Prostate gland (tissue), 2 donors: ENCODE measurements at regions not wholly inside any gene's neighbourhood (a gene's known extent, or its start where the extent isn't known, plus 50 kb on each side); places are given as distances from the start of the nearest gene placed in this dataset.

Experiments
- POLR2AphosphoS5 ChIP-seq: sonication (generic); formaldehyde crosslinking; IDR thresholded peaks from one replicate; pipeline ENCODE4 v1.6.1; 2017; ENCODE audit warnings: antibody characterized with exemption
- TF ChIP-seq, protein P1 (sequence below), 4 experiments: fragments of 200-600 bp in 2 of 4; fragments of 450-650 bp in 2 of 4; sonication (generic) in 2 of 4; IDR thresholded peaks; 1 replicate in 3 of 4; 2 replicates in 1 of 4; pipeline ENCODE4 v1.5.1; 2016 to 2019; ENCODE audit warnings: antibody characterized with exemption in 4 of 4, mild to moderate bottlenecking in 2 of 4, moderate library complexity in 2 of 4

DNA sequence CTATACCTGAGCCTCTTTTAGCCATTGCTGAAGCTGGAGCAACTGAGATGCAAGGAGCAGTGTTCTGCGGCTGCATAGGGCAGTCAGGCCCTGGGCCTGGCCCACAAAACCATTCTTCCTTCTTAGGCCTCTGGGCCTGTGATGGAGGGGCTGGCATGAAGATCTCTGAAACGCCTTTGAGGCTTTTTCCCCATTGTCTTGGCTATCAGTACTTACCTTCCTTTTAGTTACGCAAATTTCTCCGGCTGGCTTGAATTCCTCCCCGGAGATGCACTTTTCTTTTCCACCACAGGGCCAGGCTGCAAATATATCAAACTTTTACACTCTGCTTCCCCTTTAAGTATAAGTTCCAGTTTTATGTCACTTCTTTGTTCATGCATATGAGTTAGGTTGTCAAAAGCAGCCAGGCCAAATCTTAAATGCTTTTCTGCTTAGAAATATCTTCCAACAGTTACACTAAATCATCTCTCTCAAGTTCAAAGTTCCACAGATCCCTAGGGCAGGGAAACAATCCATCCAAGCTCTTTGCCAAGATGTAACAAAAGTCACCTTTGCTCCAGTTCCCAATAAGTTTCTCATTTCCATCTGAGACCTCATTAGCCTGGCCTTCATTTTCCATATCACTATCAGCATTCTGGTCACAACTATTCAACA is 194.4 kb upstream of the PCDH7 start:
- TF ChIP-seq, protein P1, sequence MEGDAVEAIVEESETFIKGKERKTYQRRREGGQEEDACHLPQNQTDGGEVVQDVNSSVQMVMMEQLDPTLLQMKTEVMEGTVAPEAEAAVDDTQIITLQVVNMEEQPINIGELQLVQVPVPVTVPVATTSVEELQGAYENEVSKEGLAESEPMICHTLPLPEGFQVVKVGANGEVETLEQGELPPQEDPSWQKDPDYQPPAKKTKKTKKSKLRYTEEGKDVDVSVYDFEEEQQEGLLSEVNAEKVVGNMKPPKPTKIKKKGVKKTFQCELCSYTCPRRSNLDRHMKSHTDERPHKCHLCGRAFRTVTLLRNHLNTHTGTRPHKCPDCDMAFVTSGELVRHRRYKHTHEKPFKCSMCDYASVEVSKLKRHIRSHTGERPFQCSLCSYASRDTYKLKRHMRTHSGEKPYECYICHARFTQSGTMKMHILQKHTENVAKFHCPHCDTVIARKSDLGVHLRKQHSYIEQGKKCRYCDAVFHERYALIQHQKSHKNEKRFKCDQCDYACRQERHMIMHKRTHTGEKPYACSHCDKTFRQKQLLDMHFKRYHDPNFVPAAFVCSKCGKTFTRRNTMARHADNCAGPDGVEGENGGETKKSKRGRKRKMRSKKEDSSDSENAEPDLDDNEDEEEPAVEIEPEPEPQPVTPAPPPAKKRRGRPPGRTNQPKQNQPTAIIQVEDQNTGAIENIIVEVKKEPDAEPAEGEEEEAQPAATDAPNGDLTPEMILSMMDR (IDR thresholded peaks at IDR 0.05): no peak
- no peak for TF ChIP-seq POLR2AphosphoS5
